ENCODE measurements at regions not wholly inside any gene's neighbourhood (a gene's known extent, or its start where the extent isn't known, plus 50 kb on each side); places are given as distances from the start of the nearest gene placed in this dataset.

GRCh38 chr3:84820126-84820525, 138.7 kb upstream of the CADM2 start:
- TF ChIP-seq NFE2L2 (conservative IDR thresholded peaks at IDR 0.05; ENCODE audit: low read length) (no peak), RCOR1 (IDR thresholded peaks at IDR 0.05; ENCODE audit: low read depth, low read length) (no peak), ESRRA (IDR thresholded peaks at IDR 0.05; ENCODE audit: borderline replicate concordance, low read length) (no peak), POLR2A (IDR thresholded peaks at IDR 0.05; ENCODE audit: low read length) (no peak), ZFP36 (IDR thresholded peaks at IDR 0.05; ENCODE audit: borderline replicate concordance, partially characterized antibody) (no peak), GATA3 (IDR thresholded peaks at IDR 0.05; ENCODE audit: borderline replicate concordance) (no peak), NPAS2 (CRISPR knock-in tag; IDR thresholded peaks at IDR 0.05; ENCODE audit: borderline replicate concordance) (no peak), RAD21 (conservative IDR thresholded peaks at IDR 0.05 in 1 of 2, IDR thresholded peaks at IDR 0.05 in 1 of 2) (no peak), FOSL2 (IDR thresholded peaks at IDR 0.05) (no peak), FOSL2 (CRISPR knock-in tag; IDR thresholded peaks at IDR 0.05) (no peak), HMGXB4 (CRISPR knock-in tag; IDR thresholded peaks at IDR 0.05; ENCODE audit: borderline replicate concordance) (no peak)
- TF ChIP-seq, protein P1, sequence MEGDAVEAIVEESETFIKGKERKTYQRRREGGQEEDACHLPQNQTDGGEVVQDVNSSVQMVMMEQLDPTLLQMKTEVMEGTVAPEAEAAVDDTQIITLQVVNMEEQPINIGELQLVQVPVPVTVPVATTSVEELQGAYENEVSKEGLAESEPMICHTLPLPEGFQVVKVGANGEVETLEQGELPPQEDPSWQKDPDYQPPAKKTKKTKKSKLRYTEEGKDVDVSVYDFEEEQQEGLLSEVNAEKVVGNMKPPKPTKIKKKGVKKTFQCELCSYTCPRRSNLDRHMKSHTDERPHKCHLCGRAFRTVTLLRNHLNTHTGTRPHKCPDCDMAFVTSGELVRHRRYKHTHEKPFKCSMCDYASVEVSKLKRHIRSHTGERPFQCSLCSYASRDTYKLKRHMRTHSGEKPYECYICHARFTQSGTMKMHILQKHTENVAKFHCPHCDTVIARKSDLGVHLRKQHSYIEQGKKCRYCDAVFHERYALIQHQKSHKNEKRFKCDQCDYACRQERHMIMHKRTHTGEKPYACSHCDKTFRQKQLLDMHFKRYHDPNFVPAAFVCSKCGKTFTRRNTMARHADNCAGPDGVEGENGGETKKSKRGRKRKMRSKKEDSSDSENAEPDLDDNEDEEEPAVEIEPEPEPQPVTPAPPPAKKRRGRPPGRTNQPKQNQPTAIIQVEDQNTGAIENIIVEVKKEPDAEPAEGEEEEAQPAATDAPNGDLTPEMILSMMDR (IDR thresholded peaks at IDR 0.05), result no peak
- TF ChIP-seq, protein P2, sequence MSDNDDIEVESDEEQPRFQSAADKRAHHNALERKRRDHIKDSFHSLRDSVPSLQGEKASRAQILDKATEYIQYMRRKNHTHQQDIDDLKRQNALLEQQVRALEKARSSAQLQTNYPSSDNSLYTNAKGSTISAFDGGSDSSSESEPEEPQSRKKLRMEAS (IDR thresholded peaks at IDR 0.05), result no peak
- TF ChIP-seq, protein P3, sequence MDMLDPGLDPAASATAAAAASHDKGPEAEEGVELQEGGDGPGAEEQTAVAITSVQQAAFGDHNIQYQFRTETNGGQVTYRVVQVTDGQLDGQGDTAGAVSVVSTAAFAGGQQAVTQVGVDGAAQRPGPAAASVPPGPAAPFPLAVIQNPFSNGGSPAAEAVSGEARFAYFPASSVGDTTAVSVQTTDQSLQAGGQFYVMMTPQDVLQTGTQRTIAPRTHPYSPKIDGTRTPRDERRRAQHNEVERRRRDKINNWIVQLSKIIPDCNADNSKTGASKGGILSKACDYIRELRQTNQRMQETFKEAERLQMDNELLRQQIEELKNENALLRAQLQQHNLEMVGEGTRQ (IDR thresholded peaks at IDR 0.05), result no peak

All from A549 (cell line).